ENCODE measurements at regions not wholly inside any gene's neighbourhood (a gene's known extent, or its start where the extent isn't known, plus 50 kb on each side); places are given as distances from the start of the nearest gene placed in this dataset.

DNA sequence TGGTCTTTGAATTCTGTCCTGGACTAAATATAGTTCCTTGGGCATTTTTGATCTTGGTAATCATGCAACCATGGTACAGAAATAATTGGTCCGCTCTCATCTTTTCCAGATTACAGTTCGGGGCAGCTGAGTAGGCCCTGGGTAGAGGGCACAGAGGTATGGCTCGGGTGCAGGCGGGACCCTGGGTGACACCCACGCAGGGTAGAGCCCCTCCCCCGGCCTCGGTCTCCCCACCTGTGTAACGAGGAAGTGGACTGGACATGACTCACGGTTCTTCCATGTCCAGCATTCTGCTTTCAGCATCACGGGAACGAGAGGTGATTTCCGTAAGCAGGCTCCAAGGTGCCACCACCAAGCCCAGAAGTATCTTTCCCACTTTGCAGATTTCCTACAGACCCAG is 91.0 kb upstream of the DIO3 start:
- no peak for DNase-seq (ENCODE audit: low spot score)
- TF ChIP-seq, protein P1, sequence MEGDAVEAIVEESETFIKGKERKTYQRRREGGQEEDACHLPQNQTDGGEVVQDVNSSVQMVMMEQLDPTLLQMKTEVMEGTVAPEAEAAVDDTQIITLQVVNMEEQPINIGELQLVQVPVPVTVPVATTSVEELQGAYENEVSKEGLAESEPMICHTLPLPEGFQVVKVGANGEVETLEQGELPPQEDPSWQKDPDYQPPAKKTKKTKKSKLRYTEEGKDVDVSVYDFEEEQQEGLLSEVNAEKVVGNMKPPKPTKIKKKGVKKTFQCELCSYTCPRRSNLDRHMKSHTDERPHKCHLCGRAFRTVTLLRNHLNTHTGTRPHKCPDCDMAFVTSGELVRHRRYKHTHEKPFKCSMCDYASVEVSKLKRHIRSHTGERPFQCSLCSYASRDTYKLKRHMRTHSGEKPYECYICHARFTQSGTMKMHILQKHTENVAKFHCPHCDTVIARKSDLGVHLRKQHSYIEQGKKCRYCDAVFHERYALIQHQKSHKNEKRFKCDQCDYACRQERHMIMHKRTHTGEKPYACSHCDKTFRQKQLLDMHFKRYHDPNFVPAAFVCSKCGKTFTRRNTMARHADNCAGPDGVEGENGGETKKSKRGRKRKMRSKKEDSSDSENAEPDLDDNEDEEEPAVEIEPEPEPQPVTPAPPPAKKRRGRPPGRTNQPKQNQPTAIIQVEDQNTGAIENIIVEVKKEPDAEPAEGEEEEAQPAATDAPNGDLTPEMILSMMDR (IDR thresholded peaks at IDR 0.05; ENCODE audit: extremely low read depth, missing control alignments) = no peak

DNA sequence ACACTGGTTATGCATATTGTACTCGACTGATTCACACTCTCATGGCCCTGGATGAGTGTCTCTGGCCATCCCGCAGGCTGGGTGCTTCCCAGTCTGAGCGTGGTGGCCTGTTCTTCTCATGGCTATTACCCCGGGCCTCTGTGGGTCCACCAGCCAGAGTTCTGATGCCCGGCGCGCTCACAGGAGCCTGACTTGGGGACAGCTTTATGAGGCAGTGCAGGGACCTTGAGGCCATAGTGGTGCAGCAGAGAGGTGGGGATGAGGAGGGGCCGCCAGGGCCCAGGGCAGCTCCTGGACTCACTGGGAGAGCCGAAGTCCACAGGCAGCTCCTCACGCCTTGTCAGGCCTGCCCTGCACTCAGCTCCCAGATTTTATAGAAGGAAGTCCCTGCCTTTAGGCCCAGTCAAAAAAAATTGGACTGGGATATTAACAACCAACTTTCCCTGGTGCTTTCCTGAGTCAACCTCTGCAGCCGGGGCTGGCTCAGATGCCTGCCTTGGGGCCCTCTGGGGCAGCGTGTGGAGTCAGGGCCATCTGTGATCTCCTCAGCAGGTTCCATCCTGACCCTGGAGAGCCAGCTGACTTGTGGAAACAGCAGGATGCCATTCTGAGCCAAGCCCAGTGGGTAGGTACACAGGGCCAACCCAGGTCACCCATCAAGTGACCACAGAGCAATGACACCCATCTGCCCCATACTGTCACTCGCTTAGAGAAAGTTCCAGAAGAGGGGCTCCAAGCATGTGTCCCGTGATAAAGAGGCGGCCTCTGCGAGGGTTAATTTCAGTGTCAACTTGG is 89.4 kb upstream of the DIO3 start:
- TF ChIP-seq, protein P1 (IDR thresholded peaks at IDR 0.05; ENCODE audit: extremely low read depth, missing control alignments) = no peak
- no peak for DNase-seq (ENCODE audit: low spot score)

DNA sequence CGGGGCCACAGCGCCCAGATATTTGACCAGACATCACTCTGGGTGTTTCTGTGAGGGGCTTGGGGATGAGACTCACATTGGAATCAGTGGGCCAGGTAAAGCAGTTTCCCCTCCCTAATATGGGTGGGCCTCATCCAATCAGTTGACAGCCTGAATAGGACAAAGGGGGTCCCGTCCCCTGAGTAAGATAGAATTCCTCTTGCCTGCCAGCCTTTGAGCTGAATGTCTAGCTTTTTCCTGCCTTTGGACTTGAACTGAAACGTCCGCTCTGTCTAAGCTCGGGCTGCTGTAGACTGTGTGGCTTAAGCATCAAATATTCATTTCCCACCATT is 88.8 kb upstream of the DIO3 start:
- TF ChIP-seq, protein P1 (IDR thresholded peaks at IDR 0.05; ENCODE audit: extremely low read depth, missing control alignments) = no peak
- no peak for DNase-seq (ENCODE audit: low spot score)

DNA sequence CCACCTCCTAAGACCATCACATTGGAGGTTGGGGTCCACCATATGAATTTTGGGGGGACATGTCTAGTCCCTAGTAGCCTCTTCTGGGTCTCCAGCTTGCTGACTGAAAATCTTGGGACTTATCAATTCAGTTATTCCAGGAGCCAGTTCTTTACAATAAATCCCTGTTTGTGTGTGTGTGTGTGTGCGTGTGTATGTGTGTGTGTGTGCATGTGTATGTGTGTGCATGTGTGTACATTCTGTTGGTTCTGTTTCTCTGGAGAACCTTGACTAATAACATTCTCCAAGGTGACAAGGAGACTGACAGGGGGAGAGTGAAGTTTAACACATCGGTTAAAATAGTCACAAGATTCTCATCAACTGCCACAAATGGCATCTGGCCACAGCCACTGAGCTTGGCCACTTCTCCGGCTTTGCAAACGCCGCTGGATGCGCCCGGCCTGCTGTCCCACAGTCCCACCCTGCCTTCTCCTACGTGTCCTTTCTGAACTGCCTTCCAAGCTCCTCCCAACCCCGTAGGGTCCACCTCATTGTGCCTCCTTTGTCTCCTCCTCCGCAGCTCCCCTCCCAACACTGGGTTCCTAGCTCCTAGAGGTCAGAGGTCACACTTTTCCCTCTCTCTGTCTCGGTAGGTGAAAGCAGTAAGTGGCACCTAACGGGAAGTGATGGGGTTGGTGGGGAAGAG is 88.1 kb upstream of the DIO3 start:
- DNase-seq (ENCODE audit: low spot score) = no peak
- TF ChIP-seq, protein P1 (IDR thresholded peaks at IDR 0.05; ENCODE audit: extremely low read depth, missing control alignments) = no peak

DNA sequence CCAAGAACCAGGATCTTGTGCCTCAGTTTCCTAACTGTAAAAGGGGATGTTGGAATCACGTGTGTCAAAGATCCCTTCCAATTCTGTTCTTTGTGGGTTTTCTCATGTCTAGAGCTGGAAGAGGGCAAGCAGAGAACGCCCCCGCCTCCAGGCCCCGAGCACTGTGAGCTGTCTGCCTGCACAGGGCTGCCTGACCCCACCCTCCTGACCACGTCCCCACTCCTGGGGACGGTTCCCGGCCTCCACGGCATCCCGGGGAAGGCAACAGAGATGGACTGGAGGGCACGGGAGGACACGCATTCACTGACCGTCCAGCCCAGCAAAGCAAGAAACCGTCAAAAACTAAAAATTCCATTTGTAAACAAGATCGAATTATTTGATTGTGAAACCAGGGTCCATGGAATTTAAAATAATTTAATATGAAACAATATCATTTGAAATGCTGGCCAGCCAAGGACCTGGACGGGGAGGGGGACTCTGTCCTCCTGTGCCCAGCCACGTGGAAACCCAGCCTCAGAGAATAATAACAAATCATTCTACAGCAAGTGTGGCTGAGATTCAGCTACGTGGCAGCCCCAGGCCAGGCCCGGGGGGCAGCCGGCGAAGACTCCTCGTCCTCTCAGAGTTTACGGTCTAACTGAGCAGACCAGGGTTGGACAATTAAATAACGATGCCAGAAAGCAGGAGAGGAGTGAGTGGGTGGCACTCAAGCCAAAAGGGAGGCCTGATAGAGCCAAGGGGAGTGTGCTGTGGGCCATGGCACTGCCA is 87.3 kb upstream of the DIO3 start:
- DNase-seq (ENCODE audit: low spot score) = no peak
- TF ChIP-seq, protein P1 (IDR thresholded peaks at IDR 0.05; ENCODE audit: extremely low read depth, missing control alignments) = no peak

DNA sequence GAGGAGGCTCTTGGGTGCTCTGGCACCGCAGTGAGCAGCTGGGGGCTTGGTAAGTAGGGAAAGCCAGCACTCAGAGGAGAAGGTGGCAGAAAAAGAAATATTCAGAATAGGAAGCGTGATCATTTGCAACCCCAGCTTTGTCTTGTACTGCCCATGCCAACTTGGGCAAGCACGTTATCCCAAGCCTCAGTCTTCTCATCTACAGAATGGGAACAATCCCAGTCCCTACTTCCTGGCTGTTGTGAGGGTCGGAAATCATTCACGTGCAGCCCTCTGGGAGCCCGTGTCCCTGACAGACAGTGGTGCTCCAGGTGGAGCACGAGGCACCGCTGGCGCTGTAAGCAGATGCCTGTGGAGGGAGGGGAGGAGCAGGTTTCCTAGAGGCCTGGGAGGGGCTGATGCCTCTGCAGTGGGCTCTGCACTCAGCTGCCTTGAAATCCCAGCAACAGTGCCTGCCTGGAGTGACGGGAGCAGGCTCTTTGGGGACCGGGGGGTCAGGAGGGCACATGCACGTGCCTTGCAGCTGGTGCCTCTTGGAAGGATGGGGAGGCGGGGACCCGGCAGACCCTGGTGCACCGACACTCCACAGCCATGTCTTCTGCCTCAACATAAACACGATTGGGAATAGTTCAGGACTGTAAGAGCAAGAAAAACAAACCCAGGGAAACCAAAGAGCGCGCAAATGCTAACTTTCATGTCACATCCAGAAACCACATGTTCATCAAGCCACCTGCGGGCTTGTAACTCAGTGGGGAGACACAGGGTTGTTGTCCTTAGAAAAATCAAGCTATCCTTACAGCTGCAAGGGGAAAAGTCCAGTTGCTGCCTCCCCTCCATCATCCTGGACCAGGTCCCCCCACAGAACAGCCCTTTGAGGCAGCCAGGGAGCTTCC is 86.5 kb upstream of the DIO3 start:
- TF ChIP-seq, protein P1 (IDR thresholded peaks at IDR 0.05; ENCODE audit: extremely low read depth, missing control alignments) = no peak
- DNase-seq (ENCODE audit: low spot score) = no peak

Data from GM20000 (cell line).